Choroid plexus epithelial cell (primary cell): ENCODE measurements at regions not wholly inside any gene's neighbourhood (a gene's known extent, or its start where the extent isn't known, plus 50 kb on each side); places are given as distances from the start of the nearest gene placed in this dataset.

ENCODE experiments used
- DNase-seq: peaks from one replicate; pipeline ENCODE4 v3.0.0-alpha.2; 2010; ENCODE audit warnings: low read depth
- H3K4me3 ChIP-seq: 2 replicates; pipeline ENCODE4 v1.5.1; 2011; ENCODE audit warnings: low read depth, mild to moderate bottlenecking, control low read depth, low read length, moderate library complexity
- CTCF ChIP-seq: conservative IDR thresholded peaks from 2 replicates; pipeline ENCODE4 v1.5.1; 2011; ENCODE audit warnings: low read depth, mild to moderate bottlenecking, control low read depth, inconsistent platforms, low read length, moderate library complexity

GRCh38 chr12:112714166-112714710 is 77.3 kb upstream of the RPH3A start:
- no peak for DNase-seq
- no peak for TF ChIP-seq CTCF
- H3K4me3 ChIP-seq = no peak overlapping the region

- no peak for TF ChIP-seq CTCF
- DNase-seq = peak; percentile 29
- no peak overlapping the region for H3K4me3 ChIP-seq
These were observed 75.2 kb upstream of the RPH3A start for GRCh38 chr12:112716099-112717093.

GRCh38 chr12:112728864-112729263 is 62.7 kb upstream of the RPH3A start:
- no peak overlapping the region for H3K4me3 ChIP-seq
- no peak for DNase-seq
- no peak for TF ChIP-seq CTCF

- DNase-seq = no peak
- no peak overlapping the region for H3K4me3 ChIP-seq
- no peak for TF ChIP-seq CTCF
These were observed 56.5 kb upstream of the RPH3A start for GRCh38 chr12:112734859-112735695.

GRCh38 chr12:112738531-112738930 is 53.0 kb upstream of the RPH3A start:
- no peak for TF ChIP-seq CTCF
- DNase-seq = no peak
- H3K4me3 ChIP-seq = no peak overlapping the region

- TF ChIP-seq CTCF = no peak
- no peak for DNase-seq
- no peak overlapping the region for H3K4me3 ChIP-seq
These were observed 51.1 kb upstream of the RPH3A start for GRCh38 chr12:112740387-112740934.
